GM21619 (cell line): ENCODE measurements at regions not wholly inside any gene's neighbourhood (a gene's known extent, or its start where the extent isn't known, plus 50 kb on each side); places are given as distances from the start of the nearest gene placed in this dataset.

Experiments used
- ATAC-seq: cut with Tn5 transposase; IDR thresholded peaks from one replicate; pipeline ENCODE4 v1.9.1; 2021; ENCODE audit not compliant: unreplicated experiment

DNA sequence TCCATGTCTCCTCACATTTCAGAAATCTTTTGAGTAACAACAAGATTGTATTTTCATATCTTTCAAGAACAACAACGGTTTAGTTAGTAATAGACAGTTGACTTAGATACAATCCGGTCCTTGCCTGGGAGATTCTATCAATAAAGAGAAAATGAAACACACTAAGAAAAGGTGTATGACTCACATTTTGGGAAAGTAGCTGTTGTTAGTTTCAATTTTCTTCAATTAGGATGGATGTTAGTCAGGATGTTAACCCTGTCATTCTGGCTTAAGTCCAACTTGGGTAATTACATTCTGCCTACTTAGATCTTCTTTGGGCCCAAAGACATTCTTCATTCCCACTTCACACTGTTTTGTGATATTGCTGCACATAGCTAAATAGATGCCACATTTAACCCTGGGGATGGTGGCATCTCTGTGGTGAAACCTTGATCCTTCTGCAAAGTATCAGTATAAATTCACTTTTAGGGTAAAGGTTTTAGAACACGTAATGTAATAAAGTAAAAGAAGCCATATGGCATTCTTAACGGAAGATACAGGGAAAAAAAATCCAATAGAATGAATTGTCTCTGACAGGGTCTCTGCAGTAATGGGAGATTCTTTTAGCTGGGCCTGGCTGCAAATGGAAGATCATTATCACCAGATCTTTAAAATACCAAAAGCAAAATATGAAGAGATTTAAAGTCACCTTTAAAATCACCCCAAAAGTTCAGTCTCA is 365.5 kb downstream of the FIGN start:
- ATAC-seq = no peak

DNA sequence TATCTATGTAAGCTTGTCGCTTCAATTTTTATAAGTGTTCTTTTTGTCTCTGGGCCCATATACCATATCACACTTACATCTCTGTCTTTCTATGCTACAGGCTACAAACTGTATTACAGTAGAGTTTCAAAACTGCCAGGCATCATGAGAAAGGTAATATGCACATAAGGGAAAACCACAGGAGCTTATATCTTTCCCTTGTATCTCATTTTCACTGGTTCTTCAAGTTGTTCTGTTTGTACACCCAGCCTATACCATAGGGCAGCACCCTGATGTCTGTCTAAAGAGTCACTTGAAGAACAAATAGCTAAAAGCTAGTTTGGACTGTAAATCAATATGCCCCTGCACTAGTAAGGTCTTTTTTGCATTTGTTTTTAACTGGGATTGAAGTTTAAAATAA is 366.7 kb downstream of the FIGN start:
- no peak for ATAC-seq

DNA sequence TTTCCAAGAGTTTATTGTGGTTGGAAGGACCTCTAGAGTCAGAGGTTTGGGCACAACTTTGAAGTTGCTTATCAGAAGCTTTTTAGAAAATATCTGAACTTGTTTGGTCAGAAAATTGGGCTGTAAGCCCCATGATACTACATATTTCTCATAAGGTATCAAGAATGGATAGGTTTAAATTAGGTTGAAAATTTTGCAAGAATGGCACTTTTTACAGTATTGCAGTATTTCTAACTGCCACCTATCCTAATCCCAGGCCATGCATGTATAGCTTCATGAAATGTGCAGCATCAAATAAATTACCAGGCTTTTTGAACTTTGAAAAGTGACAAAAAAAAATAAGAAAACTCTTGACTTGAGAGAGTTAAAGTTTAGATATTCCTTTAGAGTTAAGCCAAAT is 367.2 kb downstream of the FIGN start:
- no peak for ATAC-seq

DNA sequence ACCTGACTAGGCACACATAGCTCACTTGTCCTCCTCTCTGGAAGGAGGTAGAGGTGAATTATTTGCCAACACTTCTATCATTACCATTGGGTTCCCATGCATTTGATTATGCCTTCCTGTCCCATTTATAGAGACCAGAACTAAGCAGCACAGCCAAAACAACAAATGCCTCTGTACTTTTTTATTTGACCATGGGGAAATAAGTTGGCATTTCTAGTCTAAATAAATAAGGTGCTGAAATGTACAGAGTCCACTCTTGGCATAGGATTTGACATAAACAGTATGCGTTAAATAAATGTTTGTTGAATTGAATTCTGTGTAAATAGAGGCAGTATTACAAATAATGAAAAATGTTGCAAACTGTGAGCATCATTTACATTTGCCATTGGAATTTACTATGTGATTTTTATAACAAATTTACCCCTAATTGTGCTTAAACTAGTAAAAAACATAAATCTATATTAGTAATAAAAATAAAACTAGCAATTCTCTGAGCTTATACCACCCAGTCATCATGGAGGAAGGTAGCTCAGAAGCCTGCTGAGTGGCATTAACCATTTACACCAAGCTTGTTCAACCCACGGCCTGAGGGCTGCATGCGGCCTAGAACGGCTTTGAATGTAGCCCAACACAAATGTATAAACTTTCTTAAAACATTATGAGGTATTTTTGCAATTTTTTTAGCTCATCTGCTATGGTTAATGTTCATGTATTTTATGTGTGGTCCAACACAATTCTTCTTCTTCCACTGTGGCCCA is 367.8 kb downstream of the FIGN start:
- no peak for ATAC-seq

DNA sequence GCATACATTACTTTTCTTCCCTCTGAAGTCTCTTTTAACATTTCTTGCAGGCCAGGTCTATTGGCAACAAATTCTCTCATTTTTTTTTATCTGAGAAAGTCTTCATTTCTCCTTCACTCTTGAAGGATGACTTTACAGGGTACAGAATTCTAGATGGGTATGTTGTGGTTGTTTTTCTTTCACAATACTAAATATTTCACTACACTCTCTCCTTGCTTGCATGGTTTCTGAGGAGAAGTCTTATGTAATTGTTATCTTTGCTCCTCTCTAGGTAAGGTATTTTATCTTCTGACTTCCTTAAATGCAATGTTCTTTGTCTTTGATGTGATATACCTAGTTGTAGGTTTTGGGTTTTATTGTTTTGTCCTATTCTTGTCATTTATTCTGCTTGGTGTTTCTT is 371.1 kb downstream of the FIGN start:
- no peak for ATAC-seq

DNA sequence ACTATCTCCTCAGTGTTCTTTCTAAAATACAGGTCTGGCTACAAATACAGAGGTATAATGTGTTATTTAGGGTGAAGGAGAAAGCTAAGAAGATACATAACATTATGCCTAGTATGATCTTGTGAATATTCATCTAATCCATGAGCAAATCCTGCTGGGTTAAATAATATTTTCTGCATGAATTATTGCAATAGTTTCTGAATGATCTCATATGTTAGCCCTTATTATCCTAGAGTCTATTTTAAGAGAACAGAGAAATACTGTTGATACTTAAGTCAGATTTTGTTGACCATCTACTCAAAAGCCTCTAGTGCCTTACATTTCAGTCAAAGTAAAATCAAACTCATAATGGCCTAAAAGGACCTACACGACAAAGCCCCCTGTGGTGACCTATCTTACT is 382.3 kb downstream of the FIGN start:
- no peak for ATAC-seq

DNA sequence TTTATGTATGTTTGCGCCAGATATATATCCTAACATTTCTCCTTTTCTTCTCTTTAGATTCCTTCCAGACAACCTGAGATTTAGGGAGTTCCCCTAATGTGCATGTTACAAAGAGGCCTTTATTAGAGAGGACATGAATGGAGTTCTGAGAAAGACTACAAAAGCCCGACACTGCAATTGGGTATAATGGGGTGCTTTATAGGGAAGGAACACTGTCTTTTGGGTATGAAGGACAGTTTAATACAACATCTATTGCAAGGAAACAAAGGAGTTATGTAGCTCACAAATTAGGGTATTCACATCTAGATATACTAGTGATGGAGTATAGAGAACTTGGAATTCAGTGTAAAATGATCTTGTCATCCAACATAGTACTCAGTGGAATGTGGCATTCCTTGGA is 383.8 kb downstream of the FIGN start:
- ATAC-seq = no peak

DNA sequence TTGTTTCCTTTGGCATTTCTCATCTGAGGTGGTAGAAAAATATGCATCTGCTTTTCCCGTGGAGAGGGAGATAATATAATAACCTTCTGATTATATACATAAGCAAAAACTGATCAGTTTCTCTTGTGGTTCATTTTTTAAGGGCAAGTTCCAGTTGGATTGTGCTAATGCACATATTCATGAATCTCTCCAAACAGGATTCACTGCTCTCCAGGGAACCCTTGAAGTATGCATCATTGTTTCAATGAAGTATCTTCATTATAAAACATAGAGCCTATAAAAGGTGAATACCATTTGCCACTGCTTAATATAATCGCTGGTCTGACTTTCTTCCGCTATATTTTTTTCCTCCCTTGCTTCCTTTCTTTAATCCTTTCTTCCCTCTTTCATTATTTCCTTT is 384.7 kb downstream of the FIGN start:
- no peak for ATAC-seq

DNA sequence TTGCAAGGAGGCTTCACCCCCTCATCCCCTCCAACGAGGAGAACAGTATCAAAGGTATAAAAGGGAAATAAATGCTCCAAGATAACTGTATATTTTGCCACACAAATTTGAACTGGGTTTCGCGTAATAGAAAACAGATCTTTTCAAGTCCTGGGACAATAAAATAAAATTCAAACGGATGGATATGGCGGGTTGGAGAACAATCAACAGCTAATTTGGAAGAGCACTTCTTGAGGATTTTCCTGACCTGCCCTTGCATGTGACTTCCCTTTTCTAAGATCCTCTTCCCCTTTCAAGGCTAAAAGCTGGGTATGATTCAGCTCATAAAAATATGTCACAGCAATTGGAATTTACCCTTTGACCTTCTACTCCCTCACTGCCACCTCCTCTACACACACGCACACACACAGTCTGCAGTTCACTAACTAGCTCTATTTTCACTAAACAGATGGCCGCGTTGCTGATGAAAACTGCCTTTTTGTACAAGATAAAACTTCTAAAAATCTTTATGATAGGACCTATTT is 386.9 kb downstream of the FIGN start:
- no peak for ATAC-seq

DNA sequence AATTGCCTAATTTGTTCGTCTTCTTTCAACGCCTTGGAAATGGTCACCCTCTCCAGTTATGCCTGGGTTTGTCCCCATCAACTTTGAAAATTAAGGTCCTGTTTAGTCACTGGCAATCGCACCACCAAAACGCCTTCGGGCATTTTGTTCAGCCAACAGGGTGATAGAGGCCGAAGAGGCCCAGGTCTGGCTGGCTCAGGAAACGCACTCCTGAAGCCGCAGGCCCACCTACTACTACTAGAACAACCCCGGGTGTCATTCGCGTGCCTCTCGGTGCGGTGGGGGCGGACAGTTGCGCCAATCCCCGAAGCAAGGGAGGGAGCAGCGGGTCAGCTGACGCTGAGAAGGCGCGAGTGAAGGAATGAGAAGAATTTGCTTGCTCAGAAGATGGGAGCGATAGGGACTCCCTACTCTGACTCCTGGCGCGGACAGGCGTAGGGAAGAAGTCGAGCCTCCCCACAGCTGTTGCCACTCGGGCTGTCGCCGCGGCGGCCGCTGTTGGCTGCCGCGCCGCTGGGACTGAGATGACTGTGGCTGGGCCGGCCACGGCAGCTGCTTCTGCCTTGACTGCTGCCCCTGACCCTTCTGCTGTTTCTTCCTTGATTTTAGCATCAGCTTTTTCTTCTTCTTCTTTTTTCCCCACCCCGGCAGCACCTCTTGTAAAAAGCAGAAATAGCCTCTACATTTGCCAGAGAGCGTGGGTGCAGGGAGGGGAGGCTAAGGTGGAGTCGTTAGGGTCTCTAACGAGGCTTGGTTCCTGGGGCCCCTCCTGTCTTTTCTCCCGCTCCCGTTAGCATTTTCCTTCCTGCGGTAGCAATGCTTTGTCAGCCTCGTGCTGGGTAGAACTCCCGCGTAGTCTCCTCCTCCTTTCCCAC is 387.6 kb downstream of the FIGN start:
- ATAC-seq = no peak

DNA sequence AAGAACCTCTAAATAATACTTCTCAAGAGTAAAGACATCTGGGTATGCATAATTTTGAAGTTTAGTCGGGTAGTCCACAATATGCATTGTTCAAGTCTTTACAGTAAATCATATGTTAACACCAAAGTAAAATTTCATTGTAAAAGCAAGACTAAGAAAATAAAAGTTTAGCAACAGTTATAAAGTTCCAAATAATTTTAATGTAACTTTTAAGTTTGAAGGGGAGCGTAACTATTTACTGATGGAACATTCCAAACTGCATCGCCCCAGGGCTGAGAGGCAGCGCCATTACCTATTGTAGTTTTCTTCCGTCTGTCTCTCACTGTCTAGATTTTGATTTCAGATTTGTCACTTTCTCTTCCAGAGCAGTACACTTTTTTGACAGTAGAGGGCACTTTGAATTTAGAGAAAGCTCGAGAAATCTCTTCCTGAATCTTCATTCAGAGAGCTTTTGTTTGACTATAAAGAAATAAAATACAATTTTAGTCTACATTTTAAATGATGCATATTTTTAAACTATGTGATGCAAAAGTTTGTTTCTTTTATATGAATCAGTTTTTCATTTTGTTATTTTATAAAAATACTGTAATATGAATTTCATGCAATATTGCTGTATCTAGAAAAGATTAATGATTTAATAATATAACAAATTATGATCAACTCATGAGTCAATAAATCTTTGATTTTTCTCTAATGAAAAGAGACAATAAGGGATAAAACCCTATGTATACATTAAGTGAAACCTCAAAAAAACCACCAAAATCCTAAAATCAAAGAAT is 389.8 kb downstream of the FIGN start:
- peak; percentile 71 for ATAC-seq

DNA sequence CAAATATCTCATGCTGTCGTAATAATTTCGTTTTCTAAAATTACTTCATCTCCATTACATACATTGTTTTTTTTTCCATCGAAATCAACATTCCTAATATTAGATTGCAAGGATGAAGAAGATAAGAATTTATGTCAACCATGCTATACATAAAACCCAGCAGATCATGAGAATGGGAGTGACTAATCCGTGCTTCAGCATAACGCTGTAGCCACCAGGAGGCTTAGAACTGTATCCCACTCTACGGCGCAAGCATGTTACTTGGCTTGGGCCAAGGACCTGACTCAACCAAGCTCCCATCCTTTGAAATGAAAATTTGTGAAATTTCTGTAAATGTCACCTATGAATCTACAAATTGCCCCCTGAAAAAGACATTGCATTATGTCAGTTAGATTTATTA is 392.5 kb downstream of the FIGN start:
- ATAC-seq = no peak

DNA sequence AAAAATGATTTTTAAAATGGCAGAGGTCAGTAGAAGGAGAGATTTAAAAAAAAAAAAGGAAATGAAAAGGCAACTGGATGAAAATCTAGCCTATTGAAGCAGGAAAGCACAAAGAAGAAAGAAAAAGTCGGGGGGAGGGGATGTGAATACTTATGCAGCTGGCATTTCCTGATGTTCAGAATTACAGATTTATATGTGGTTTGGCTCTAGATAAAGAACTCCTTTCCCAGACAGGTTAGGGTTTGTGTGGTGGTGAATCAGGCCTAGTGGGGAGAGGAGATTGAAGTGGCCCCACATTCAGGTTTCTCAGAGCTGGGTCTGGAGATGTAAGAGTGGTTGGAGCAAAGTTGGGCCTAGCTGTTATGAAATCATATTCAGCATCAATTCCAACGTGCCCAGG is 394.4 kb downstream of the FIGN start:
- ATAC-seq = no peak

DNA sequence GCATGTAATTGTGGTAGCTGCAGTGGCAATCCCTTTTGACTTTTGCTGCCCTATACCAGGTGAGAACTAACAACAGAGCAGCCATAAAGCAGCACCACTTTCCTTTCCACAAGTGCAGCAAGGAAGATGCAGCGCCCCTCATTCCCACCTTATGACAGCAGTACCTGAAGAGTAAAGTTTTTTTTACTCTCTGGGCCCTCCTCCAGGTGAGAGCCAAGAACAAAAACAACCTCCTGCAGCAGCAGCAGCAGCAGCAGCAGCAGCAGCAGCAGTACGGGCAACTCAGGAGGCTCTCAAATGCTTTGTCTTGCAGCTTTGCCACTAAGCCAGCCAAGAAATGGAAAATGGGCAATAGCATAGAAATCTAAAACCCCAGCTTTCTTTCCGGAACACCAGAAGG is 397.5 kb downstream of the FIGN start:
- no peak for ATAC-seq

DNA sequence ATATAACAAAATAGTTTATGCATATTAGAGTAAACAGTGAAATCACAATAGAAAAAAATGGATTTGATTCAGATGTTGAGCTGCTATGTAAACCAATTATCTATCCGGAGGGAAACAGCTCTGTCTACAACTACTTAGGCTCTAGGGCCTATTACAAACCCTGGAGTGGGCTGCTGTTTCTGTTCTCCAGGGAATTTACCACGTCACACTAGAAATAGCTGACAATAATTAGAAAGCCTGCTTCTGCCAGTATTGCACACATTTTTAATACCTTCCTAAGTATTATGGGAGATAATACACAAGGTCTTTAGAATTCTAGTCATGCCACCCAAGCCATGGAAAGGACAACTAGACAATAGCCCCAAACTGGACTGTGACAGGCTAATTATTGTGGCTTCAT is 411.1 kb downstream of the FIGN start:
- ATAC-seq = no peak

DNA sequence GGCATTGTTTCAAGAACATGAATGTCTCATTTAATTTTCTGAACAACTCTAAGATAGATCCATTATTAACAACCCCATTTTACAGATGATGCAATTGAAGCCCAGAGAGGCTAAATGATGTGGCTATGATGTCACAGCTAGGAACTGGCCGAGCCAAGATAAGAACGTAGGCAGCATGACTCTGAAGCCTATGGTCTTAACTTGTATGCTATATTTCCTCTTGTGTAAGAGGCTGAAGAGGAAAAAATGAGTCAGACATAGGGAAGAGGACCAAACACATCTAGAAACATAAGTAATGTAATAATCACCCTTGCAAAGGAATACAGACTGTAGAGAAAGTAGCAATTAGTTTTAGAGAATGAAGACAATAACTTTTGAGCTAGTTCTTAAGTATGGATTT is 416.8 kb downstream of the FIGN start:
- ATAC-seq = no peak

DNA sequence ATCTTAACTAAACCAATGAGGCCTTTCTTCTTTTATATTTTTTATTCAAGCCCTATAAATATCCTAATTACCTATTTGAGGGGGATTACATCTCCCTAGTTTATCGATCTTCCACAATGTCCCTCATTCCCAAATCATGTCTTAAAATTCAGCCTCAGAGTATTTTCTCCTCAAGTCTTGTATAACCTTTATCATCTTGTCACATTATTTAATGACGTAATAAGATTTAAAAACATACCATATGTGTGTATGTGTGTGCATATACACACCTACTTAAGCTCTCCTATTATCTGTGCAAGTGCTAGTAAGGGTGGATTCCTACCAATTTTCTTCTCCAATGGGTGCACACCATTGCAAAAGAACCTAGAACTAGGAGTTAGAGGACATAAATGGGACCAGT is 421.1 kb downstream of the FIGN start:
- no peak for ATAC-seq

DNA sequence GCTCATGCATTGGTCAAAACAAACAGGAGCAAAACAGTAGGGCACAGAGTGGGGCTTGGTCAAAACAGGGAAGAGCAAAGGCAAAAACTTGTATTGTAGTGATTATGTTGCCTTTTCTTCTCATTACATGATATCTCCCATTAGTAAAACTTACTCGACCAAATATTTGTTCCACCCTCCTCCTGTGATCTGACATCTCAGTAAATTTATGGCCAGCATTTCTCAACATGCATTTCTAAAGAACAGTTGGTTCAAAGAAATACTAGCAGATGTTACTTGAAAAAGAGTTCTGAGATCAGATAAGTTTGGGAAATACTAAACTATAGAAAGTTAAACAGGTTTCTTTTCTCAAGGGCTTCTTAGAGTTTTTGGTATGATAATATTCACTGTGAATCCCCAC is 423.1 kb downstream of the FIGN start:
- no peak for ATAC-seq

DNA sequence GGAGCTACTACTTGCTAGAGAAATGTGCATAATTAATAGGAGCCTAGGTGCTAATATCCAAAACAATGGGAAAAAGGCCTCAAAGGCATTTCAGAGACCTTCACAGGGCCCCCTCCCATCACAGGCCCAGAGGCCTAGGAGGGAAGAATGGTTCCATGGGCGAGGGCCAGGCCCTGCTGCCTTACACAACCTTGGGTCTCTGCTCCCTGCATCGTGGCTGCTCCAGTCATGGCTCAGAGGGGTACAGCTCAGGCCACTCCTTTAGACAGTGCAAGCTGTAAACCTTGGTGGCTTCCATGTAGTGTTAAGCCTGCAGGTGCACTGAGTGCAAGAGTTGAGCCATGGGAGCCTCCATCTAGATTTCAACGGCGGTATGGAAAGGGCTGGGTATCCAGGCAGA is 429.2 kb downstream of the FIGN start:
- ATAC-seq = no peak

DNA sequence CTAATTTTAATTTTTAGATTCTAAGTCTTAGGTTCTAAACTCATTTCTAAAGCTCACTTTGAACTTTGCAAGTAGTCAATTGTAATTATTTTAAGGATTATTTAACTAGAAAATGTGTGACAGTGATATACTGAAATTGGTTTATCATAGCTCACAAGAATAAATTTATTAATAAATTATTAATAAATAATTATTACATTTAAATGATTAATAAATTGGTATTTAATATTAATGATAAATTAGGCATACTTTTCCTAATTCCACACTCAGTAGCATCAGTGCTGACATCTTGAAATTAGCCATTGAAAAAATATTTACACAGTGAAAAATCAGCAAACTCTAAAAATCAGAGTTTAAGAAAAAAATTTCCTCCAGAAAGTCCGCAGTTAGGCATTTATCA is 433.7 kb downstream of the FIGN start:
- no peak for ATAC-seq

DNA sequence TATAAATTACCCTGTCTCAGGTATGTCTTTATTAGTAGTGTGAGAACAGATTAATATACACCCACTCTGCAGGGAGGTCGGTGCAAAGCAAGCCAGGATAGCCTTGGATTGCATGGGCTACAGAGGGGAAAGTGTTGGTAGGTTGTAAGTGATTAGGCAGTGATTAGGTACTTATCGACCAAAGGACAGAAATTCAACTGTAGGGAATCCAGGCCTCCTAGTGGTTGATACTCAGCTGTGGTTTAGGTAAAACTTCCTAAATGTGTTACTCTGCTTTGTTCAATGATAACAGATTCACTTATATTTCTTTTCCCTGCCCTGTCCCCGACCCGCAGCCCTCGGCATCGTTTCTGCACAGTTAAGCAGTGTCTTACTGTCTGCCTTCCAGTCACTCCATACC is 444.0 kb downstream of the FIGN start:
- no peak for ATAC-seq
